Ishikawa (cell line): ENCODE measurements at regions not wholly inside any gene's neighbourhood (a gene's known extent, or its start where the extent isn't known, plus 50 kb on each side); places are given as distances from the start of the nearest gene placed in this dataset.

ENCODE experiments used
- CEBPB ChIP-seq: IDR thresholded peaks from 2 replicates; pipeline ENCODE4 v1.6.1; 2012
- CREB1 ChIP-seq: IDR thresholded peaks from 2 replicates; pipeline ENCODE4 v1.6.1; 2012; ENCODE audit warnings: low read depth
- EP300 ChIP-seq: IDR thresholded peaks from 2 replicates; pipeline ENCODE4 v1.6.1; 2012; ENCODE audit warnings: borderline replicate concordance
- FOXM1 ChIP-seq: IDR thresholded peaks from 2 replicates; pipeline ENCODE4 v1.6.1; 2012; ENCODE audit warnings: low read depth, borderline replicate concordance
- NFIC ChIP-seq: IDR thresholded peaks from 2 replicates; pipeline ENCODE4 v1.6.1; 2012
- TAF1 ChIP-seq: IDR thresholded peaks from 2 replicates; pipeline ENCODE4 v1.6.1; 2012; ENCODE audit warnings: low read depth, mild to moderate bottlenecking
- USF1 ChIP-seq: IDR thresholded peaks from 2 replicates; pipeline ENCODE4 v1.6.1; 2012
- YY1 ChIP-seq: IDR thresholded peaks from 2 replicates; pipeline ENCODE4 v1.6.1; 2012; ENCODE audit warnings: low read depth
- TF ChIP-seq, protein P1 (sequence below): IDR thresholded peaks from 2 replicates; pipeline ENCODE4 v1.6.1; 2012; ENCODE audit warnings: low read depth, mild to moderate bottlenecking

DNA sequence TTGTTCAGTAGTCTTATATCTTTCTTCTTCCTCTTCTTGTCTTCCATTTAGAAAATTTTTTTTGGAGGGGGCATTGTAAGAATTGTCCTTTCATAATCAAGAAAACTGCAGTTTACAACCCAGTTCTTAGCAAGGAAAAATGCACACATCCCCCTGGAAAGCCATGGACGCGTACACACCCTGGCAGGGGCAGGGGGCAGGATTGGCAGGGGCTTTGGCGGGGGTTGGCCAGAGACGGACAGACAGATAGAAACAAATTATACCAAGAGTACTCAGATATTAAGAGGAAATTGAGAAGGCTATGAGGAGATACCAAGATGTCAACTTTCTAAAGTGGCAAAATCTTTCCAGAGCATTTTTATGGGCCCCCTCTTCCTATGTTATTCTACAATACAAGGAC, 322.5 kb upstream of the CPXCR1 start:
- TF ChIP-seq EP300 (no peak), FOXM1 (no peak), TAF1 (no peak), CREB1 (no peak), CEBPB (no peak), USF1 (no peak), YY1 (no peak), NFIC (no peak)
- TF ChIP-seq, protein P1, sequence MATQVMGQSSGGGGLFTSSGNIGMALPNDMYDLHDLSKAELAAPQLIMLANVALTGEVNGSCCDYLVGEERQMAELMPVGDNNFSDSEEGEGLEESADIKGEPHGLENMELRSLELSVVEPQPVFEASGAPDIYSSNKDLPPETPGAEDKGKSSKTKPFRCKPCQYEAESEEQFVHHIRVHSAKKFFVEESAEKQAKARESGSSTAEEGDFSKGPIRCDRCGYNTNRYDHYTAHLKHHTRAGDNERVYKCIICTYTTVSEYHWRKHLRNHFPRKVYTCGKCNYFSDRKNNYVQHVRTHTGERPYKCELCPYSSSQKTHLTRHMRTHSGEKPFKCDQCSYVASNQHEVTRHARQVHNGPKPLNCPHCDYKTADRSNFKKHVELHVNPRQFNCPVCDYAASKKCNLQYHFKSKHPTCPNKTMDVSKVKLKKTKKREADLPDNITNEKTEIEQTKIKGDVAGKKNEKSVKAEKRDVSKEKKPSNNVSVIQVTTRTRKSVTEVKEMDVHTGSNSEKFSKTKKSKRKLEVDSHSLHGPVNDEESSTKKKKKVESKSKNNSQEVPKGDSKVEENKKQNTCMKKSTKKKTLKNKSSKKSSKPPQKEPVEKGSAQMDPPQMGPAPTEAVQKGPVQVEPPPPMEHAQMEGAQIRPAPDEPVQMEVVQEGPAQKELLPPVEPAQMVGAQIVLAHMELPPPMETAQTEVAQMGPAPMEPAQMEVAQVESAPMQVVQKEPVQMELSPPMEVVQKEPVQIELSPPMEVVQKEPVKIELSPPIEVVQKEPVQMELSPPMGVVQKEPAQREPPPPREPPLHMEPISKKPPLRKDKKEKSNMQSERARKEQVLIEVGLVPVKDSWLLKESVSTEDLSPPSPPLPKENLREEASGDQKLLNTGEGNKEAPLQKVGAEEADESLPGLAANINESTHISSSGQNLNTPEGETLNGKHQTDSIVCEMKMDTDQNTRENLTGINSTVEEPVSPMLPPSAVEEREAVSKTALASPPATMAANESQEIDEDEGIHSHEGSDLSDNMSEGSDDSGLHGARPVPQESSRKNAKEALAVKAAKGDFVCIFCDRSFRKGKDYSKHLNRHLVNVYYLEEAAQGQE = no peak
